GM23338 (cell line): ENCODE measurements at regions not wholly inside any gene's neighbourhood (a gene's known extent, or its start where the extent isn't known, plus 50 kb on each side); places are given as distances from the start of the nearest gene placed in this dataset.

Source experiments
- CTCF ChIP-seq, 2 experiments: fragments of 200-600 bp in 1 of 2; sonication (generic) in 1 of 2; conservative IDR thresholded peaks; 2 replicates each; pipeline versions ENCODE4 v1.5.1 to v1.6.1; 2016 to 2017; ENCODE audit warnings: antibody characterized with exemption in 2 of 2, low read depth in 2 of 2, mild to moderate bottlenecking in 2 of 2, moderate library complexity in 1 of 2
- EZH2 ChIP-seq: fragments of 200-600 bp; sonication (generic); IDR thresholded peaks from one replicate; pipeline ENCODE4 v1.8.0; 2017; ENCODE audit warnings: antibody characterized with exemption, mild to moderate bottlenecking, low read depth; ENCODE audit not compliant: unreplicated experiment

- TF ChIP-seq CTCF (conservative IDR thresholded peaks at IDR 0.05; ENCODE audit: low read depth in 2 of 2) (no peak), EZH2 (no peak)
Measured at GRCh38 chr13:86831084-86831483, 840.1 kb upstream of the SLITRK5 start.
